Suprapubic skin (tissue), 3 donors: ENCODE measurements at regions not wholly inside any gene's neighbourhood (a gene's known extent, or its start where the extent isn't known, plus 50 kb on each side); places are given as distances from the start of the nearest gene placed in this dataset.

Experiments
- POLR2A ChIP-seq, 2 donors: fragments of 450-650 bp; IDR thresholded peaks; one replicate each; pipeline ENCODE4 v1.6.1; 2017; ENCODE audit warnings: antibody characterized with exemption in 2 of 2, mild to moderate bottlenecking in 2 of 2, moderate library complexity in 2 of 2
- TF ChIP-seq, protein P1 (sequence below), 2 donors: fragments of 200-600 bp in 1 of 2; fragments of 450-650 bp in 1 of 2; sonication (generic) in 1 of 2; IDR thresholded peaks; one replicate each; pipeline ENCODE4 v1.5.1; 2016 to 2019; ENCODE audit warnings: antibody characterized with exemption in 2 of 2, mild to moderate bottlenecking in 1 of 2, moderate library complexity in 1 of 2

DNA sequence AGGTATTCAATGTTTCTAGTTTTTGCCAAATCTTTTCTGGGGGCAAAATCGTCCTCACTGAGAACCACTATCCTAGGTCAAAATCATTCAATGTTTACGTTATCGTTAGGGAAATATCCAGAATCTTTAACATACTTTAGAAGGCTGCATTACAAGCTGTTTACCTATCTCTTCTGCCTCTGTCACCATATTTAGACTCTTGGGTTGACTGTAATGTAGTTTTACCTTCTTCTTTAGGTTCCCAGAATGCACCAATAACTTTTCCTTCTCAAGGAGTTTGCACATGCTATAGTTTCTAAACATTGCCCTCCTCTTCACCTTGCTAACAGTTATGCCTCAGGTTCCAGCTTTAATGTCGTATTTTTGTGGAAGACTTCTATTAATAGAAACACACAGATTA, 1185.5 kb upstream of the ADGRB3 start:
- TF ChIP-seq POLR2A (IDR thresholded peaks at IDR 0.05) = no peak
- TF ChIP-seq, protein P1, sequence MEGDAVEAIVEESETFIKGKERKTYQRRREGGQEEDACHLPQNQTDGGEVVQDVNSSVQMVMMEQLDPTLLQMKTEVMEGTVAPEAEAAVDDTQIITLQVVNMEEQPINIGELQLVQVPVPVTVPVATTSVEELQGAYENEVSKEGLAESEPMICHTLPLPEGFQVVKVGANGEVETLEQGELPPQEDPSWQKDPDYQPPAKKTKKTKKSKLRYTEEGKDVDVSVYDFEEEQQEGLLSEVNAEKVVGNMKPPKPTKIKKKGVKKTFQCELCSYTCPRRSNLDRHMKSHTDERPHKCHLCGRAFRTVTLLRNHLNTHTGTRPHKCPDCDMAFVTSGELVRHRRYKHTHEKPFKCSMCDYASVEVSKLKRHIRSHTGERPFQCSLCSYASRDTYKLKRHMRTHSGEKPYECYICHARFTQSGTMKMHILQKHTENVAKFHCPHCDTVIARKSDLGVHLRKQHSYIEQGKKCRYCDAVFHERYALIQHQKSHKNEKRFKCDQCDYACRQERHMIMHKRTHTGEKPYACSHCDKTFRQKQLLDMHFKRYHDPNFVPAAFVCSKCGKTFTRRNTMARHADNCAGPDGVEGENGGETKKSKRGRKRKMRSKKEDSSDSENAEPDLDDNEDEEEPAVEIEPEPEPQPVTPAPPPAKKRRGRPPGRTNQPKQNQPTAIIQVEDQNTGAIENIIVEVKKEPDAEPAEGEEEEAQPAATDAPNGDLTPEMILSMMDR (IDR thresholded peaks at IDR 0.05) = no peak
